ENCODE measurements at regions not wholly inside any gene's neighbourhood (a gene's known extent, or its start where the extent isn't known, plus 50 kb on each side); places are given as distances from the start of the nearest gene placed in this dataset.

- no peak for DNase-seq
These were observed 306.9 kb downstream of the QKI start for GRCh38 chr6:163721435-163721834.

- DNase-seq, result no peak
These were observed 306.1 kb downstream of the QKI start for GRCh38 chr6:163720460-163721235.

- peak; percentile 83 for DNase-seq
These were observed 305.5 kb downstream of the QKI start for GRCh38 chr6:163720005-163720404.

GRCh38 chr6:163719028-163719742, 304.7 kb downstream of the QKI start:
- no peak for DNase-seq

GRCh38 chr6:163718537-163718936, 304.0 kb downstream of the QKI start:
- no peak for DNase-seq

GRCh38 chr6:163717106-163717764, 302.7 kb downstream of the QKI start:
- DNase-seq, result no peak

- no peak for DNase-seq
These were observed 302.2 kb downstream of the QKI start for GRCh38 chr6:163716690-163717089.

GRCh38 chr6:163715846-163716245, 301.3 kb downstream of the QKI start:
- no peak for DNase-seq

- no peak for DNase-seq
These were observed 299.7 kb downstream of the QKI start for GRCh38 chr6:163714179-163714578.

GRCh38 chr6:163712981-163713380, 298.5 kb downstream of the QKI start:
- no peak for DNase-seq

- DNase-seq, result no peak
These were observed 298.0 kb downstream of the QKI start for GRCh38 chr6:163712566-163712961.

GRCh38 chr6:163711615-163712565, 297.4 kb downstream of the QKI start:
- DNase-seq, result no peak

- DNase-seq, result no peak
These were observed 296.3 kb downstream of the QKI start for GRCh38 chr6:163710532-163711470.

- DNase-seq, result no peak
These were observed 295.2 kb downstream of the QKI start for GRCh38 chr6:163709693-163710092.

- no peak for DNase-seq
These were observed 294.7 kb downstream of the QKI start for GRCh38 chr6:163709255-163709654.

GRCh38 chr6:163708466-163708865, 293.9 kb downstream of the QKI start:
- no peak for DNase-seq

GRCh38 chr6:163707387-163708355, 293.2 kb downstream of the QKI start:
- no peak for DNase-seq

- no peak for DNase-seq
These were observed 292.1 kb downstream of the QKI start for GRCh38 chr6:163706500-163707087.

- DNase-seq, result no peak
These were observed 291.4 kb downstream of the QKI start for GRCh38 chr6:163705923-163706322.

GRCh38 chr6:163702736-163703135, 288.2 kb downstream of the QKI start:
- no peak for DNase-seq
